ENCODE measurements at regions not wholly inside any gene's neighbourhood (a gene's known extent, or its start where the extent isn't known, plus 50 kb on each side); places are given as distances from the start of the nearest gene placed in this dataset.

DNA sequence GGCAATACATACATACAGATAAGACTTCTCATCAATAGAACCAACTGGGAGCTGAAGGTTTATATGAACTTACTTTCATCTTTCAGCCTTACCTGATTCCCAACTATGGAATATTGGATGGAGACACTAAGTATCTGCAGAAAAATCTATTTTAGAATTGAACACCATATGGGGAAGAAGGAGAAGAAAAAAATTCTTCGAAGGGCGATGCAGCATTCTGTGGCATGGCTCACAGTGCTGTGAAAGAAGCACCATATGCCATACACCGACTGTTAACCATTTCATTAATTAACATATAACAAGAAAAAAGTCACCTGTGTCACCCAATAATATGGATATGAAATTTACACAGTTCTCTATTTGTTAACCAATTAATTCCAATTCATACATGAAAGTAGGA, 1374.4 kb upstream of the MAP3K7 start:
- Histone ChIP-seq H2BK12ac (ENCODE audit: insufficient read length, low read depth, low read length) (no peak overlapping the region), H3T11ph (ENCODE audit: low read length) (no peak overlapping the region), H3K23ac (ENCODE audit: insufficient read length, low read depth, low read length) (no peak overlapping the region), H3K4me1 (ENCODE audit: insufficient read depth, low read length) (no peaks in the 10 kb centered on the region), H2AK5ac (ENCODE audit: insufficient read length, low read length) (no peak overlapping the region), H4K91ac (ENCODE audit: insufficient read length, low read depth, low read length) (no peak overlapping the region), H3K27ac (ENCODE audit: insufficient read length, low read depth, low read length) (no peak overlapping the region), H3K18ac (ENCODE audit: insufficient read length, low read depth, low read length) (no peak overlapping the region), H3K4ac (ENCODE audit: low read depth, low read length) (no peak overlapping the region), H3K4me2 (ENCODE audit: insufficient read depth, insufficient read length, low read length) (no peak overlapping the region), H3K79me1 (ENCODE audit: insufficient read depth, low read depth, low read length, poor library complexity, severe bottlenecking) (no peaks in the 10 kb centered on the region), H2BK5ac (ENCODE audit: insufficient read length, low read length) (no peak overlapping the region), H4K8ac (replicated peaks; ENCODE audit: insufficient read length, low read depth, low read length) (no peak overlapping the region), H3K56ac (ENCODE audit: insufficient read length, low read depth, low read length) (no peak overlapping the region), H4K20me1 (ENCODE audit: control insufficient read depth, insufficient read depth, insufficient read length) (no peaks in the 10 kb centered on the region), H2BK20ac (ENCODE audit: low read depth, low read length, poor library complexity, severe bottlenecking) (no peak overlapping the region), H2BK120ac (ENCODE audit: low read depth, low read length, poor library complexity, severe bottlenecking) (no peak overlapping the region), H2BK15ac (ENCODE audit: low read depth, low read length) (no peak overlapping the region), H3K27me3 (ENCODE audit: insufficient read depth, low read length) (no peaks in the 10 kb centered on the region), H3K9ac (ENCODE audit: extremely low read depth, insufficient read length, low read length) (no peak overlapping the region), H4K5ac (ENCODE audit: insufficient read length, low read depth, low read length) (no peak overlapping the region), H3K14ac (ENCODE audit: insufficient read depth, low read length) (no peak overlapping the region), H3K9me3 (ENCODE audit: control insufficient read depth, low read depth, low read length) (peaks cover 9% of the 10 kb centered on the region), H3K23me2 (ENCODE audit: insufficient read length, low read depth, low read length, poor library complexity, severe bottlenecking) (no peaks in the 10 kb centered on the region), H2AFZ (ENCODE audit: low read length) (no peak overlapping the region), H3K79me2 (ENCODE audit: insufficient read depth, low read length) (no peaks in the 10 kb centered on the region)
- no peak overlapping the region for H3K4me3 Mint-ChIP-seq
- H3K27me3 Mint-ChIP-seq (ENCODE audit: low read depth) = no peaks in the 10 kb centered on the region; the same call in 1 of the 2 replicates
- H3K4me1 Mint-ChIP-seq = no peaks in the 10 kb centered on the region
- H3K27ac Mint-ChIP-seq = no peak overlapping the region
- TF ChIP-seq CTCF (conservative IDR thresholded peaks at IDR 0.05) = no peak
- DNase-seq = no peak
- peaks cover 7 to 13% (median 12%) of the 10 kb centered on the region in 3 experiments for H3K36me3 Mint-ChIP-seq (ENCODE audit: insufficient read depth in 1 of 3, low read depth in 3 of 3)
- H3K9me3 Mint-ChIP-seq = peaks cover 18 to 21% of the 10 kb centered on the region in 2 experiments
- WGBS (ENCODE audit: extremely low coverage, insufficient read length, low lambda C conversion rate) = no CpG with 5 or more reads among the region's 3 CpGs

Measured in H9 (cell line).